NCI-H345 treated with DMSO at 0.1 percent for 48 hours (cell line): ENCODE measurements at regions not wholly inside any gene's neighbourhood (a gene's known extent, or its start where the extent isn't known, plus 50 kb on each side); places are given as distances from the start of the nearest gene placed in this dataset.
"Not testable (repeated sequence)": the region's sequence is repeated elsewhere in the genome, so short reads cannot be mapped to it uniquely, and the experiment has no call there.

Source experiments
- DNase-seq: peaks from one replicate; lab custom pipeline; 2025; ENCODE audit not compliant: unreplicated experiment; lab: John Stamatoyannopoulos, UW

DNA sequence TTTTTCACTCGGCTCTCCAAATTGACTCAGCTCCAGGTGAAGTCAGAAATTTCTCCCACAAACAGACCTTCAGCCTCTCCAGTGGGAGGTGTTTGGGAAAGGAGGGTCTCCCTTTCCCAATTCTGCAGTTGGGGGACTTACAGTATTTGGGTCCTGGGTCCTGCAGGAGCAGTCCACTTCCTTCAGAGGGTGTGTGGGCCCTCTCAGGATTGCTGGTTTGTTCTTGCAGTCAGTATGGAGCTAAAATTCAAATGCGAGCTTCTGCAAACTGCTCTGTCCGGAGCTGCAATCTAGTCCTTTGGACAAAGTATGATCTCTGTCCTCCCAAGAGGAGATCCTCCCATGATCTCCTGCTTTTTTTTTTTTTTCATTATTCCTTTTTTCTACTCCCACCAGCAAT is 87.9 kb upstream of the MSTN start:
- no peak for DNase-seq

DNA sequence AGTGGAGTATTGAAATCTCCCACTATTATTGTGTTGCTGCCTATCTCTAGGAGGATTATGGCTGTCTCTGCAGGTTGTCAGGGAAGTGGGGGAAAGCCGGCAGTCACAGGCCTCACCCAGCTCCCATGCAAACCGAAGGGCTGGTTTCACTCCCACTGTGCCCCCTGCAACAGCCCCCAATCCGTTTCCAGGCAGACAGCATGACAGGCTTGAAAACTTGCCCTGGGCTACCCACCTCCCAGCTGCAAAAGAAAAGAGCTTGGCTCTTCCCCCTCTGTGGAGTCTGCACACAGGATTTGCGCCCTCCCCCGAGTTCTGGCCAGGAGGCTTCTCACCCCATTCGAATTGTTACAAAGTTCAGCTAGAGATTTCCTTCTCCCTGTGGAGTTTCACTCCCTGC is 87.4 kb upstream of the MSTN start:
- DNase-seq: peak; percentile 67

DNA sequence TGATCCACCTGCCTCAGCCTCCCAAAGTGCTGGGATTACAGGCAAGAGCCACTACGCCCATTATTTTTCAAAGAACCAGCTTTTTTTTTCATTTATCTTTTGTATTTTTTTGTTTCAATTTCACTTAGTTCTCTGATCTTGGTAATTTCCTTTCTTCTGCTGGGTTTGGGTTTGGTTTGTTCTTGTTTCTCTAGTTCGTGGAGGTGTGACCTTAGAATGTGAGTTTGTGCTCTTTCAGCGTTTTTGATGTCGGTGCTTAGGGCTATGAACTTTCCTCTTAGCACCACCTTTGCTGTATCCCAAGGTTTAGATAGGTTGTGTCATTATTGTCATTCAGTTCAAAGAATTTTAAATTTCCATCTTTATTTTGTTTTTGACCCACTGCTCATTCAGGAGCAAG is 86.7 kb upstream of the MSTN start:
- no peak for DNase-seq

DNA sequence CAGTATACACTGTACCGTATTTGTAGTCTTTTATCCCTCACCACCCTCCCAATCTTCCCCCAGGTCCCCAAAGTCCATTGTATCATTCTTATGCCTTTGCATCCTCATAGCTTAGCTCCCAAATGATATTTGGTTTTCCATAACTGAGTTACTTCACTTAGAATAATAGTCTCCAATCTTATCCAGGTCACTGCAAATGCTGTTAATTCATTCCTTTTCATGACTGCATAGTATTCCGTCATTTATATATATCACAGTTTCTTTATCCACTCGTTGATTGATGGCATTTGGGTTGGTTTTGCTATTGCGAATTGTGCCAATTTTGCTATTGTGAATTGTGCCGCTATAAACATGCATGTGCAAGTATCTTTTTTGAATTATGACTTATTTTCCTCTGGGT is 83.6 kb upstream of the MSTN start:
- DNase-seq: not testable (repeated sequence)

DNA sequence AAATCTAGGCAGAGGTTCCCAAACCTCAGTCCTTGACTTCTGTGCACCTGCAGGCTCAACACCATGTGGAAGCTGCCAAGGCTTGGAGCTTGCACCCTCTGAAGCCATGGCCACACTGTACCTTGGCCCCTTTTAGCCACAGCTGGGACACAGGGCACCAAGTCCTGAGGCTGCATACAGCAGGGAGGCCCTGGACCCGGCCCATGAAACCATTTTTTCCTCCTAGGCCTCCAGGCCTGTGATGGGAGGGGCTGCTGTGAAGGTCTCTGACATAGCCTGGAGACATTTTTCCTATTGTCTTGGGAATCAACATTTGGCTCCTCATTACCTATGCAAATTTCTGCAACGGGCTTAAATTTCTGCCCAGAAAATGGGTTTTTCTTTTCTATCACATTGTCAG is 77.9 kb upstream of the MSTN start:
- not testable (repeated sequence) for DNase-seq

DNA sequence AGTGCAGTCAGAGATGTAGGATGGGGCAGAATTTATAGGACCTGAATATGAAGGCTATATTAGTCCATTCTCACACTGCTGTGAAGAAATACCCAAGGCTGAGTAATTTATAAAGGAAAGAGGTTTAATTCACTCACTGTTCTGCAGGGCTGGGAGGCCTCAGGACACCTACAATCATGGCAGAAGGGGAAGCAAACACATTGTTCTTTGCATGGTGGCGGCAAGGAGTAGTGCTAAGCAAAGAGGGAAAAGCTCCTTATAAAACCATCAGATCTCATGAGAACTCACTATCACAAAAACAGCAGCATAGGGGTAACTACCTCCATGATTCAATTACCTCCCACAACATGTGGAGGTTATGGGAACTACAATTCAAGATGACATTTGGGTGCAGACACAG is 76.8 kb upstream of the MSTN start:
- no peak for DNase-seq

DNA sequence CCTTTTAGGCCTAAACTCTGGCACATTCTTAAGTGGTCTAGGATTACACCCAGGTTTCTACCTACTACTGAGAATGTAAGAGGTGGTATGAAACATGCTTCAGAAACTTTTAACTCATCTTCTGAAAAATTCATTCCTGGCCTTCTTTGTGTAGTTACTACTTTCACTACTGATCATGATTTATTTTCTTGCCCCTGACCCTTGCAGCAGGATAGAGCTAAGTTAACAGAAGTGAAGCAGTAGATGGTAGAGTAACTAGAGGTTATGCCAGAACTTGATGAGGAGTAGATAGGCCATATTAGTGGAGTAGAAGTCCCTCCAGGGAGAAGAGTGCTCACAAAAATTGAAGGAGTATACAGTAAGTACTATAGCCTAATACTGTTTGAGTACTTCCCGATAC is 75.5 kb upstream of the MSTN start:
- no peak for DNase-seq

DNA sequence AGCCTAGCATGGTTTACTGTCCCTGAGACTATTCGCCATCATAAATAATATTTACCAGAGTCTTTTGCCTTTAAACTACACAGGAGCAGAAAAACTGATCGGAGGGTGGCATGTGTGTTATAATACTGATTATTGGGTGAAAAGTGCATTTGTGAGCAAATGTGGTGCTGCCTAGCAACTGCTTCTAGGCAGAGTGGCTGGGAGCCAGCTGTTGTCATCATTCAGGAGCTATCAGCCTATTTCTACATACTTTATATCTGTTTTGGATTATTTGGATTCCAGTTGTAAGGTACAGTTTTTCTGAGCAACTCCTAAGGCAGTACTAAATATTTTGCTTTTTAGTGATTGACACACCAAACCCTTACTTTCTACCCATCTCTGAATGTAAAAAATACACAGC is 75.0 kb upstream of the MSTN start:
- DNase-seq: no peak

DNA sequence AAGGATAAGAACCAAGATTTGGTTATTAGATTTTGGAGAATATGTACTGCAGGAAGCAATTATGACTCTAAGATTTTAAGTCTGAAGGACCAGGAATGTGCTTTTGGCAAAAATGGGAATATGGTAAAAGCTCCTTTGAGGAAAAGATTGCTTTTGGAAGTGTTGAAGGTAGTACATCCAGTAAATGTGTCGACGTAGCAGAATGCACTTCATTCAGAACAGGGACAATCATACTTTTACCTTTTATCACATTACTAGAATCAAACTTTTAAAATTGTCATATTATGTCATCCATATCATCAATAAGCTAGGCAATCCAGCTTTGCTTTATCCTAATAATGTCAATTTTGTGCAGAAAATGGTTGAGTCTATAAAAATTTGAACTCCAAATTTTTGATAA is 74.3 kb upstream of the MSTN start:
- DNase-seq: no peak

DNA sequence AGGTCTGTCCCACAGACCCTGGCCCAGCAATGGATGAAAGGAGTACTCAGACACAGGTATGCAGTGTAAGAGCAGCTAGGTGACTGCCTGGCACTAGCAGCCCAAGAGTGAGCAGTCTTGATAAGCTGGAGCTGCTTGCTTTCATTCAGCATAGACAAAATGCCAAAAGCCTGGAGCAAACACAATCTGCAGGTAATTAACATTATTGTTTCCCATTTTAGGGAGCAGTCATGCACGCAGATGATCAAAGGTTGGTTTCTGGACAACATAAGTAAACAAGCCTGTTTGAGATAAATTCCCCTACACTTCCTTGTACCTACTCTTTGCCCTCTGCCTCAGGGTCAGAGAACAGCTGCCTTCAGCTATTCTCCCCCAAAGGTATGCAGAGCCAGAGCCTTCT is 73.7 kb upstream of the MSTN start:
- DNase-seq: no peak

DNA sequence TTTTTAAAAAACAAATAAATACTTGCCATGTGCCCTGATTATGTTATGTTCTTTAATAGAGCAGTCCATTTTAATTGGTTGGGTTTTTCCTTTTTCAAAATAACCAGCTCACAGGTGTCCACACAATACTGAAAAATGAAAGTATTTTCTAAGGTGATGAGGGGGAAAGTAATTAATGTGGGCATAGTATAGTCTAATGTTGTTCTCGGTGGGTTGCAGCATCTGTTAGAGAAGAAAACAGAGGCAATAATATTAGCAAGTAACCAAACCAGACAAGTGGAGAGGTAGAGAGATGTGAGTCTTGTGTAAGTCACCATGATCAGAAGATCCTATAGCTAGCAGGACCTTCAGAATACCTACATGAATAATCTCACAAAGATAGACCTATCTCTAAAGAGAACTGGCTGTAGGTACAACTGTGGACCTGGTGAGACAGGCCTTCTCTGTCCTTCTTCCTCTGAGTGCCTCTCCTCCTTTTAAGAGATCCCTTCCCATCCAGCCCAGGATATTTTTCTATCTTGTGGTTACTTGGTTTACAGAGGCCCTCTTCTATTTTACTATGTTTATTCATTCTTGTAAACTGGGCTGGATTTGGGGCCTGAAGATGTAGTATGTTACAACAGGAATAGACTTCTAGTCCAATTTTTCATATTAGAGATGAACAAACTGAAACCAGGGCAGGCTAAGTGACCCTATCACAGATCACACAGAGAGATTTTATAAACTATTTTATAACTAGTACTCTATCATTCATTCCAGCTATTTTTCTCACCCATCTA is 67.1 kb upstream of the MSTN start:
- DNase-seq: no peak

DNA sequence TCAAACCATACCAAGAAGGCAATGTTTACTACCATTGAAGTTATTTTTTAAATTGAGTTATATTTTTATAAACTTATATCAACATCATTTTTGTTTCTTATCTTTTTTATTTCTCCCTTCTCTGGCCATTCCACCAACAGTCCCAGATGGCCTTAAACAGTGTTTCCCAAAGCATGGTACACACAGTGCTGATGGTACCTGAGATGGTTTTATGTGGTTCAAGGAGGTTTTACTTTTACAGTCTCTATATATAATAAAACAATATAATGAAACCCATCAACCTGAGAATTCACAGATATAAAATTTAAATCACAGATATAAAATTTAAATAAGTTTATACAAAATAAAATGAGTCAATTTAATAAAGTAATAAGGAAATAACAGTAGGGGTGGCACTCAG is 65.1 kb upstream of the MSTN start:
- no peak for DNase-seq

DNA sequence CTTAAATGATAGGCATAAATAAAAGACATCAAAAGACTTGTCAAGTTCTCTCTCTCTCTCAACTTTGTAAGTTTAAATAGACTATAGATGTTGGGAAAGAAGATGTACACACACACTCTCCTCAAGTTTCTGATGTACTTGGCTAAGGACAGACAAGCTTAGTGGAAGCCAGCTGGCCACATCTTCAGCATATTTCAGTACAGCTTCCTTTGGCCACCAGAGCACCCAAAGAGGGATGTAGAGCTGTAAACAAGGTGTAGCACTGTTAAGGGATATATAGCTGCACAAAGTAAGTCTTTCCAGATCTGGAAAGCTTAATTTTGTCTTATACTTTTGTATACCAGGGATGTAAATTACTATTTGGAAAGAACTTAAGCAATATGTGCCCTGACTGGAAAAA is 64.3 kb upstream of the MSTN start:
- no peak for DNase-seq

DNA sequence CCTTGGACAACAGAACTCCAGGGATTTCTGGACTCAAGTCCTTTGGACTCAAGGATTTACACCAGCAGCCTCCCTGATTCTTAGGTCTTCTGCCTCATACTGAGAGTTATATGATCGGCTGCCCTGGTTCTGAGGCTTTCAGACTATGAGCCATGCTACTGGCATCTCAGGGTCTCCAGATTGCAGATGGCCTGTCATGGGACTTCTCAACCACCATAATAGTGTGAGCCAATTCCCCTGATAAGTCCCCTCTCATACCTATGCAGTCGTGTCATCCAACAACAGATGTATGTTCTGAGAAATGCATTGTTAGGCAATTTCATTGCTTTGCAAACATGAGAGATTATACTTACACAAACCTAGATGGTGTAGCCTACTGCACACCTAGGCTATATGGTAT is 61.4 kb upstream of the MSTN start:
- no peak for DNase-seq

DNA sequence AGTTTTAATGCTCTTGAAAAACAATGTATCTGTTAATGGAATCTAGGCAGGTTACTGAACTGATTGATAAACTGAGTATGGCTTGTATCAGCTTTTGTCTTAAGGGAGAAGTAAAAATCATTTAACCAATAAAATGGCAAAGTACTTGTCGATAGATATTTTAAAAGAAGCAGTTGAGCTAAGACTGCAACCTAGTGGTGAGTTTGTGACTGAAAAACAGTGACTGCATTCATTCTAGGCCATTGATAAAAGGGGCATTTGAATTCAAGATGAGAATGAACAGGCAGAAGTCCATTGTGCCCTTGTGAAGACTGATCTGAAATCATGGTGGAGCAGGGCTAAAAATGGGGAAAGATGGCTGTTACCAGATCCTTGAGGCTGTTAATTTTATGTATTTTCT is 59.4 kb upstream of the MSTN start:
- DNase-seq: no peak

DNA sequence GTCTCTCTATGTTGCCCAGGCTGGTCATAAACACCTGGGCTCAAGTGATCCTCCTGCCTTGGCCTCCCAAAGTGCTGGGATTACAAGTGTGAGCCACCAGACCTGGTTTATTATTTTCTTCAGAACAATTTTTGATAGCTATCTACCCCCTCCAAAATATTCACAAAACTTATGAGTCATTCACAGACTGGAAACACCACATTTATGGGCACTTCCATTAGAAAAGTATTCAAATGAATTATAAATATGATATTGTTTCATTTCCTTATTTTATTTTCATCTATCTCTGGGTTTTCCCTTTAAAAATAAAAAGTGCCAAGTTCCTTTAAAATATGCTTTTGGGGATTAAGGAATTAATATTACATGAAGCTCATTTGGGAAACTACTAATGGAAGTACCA is 58.8 kb upstream of the MSTN start:
- DNase-seq: no peak

DNA sequence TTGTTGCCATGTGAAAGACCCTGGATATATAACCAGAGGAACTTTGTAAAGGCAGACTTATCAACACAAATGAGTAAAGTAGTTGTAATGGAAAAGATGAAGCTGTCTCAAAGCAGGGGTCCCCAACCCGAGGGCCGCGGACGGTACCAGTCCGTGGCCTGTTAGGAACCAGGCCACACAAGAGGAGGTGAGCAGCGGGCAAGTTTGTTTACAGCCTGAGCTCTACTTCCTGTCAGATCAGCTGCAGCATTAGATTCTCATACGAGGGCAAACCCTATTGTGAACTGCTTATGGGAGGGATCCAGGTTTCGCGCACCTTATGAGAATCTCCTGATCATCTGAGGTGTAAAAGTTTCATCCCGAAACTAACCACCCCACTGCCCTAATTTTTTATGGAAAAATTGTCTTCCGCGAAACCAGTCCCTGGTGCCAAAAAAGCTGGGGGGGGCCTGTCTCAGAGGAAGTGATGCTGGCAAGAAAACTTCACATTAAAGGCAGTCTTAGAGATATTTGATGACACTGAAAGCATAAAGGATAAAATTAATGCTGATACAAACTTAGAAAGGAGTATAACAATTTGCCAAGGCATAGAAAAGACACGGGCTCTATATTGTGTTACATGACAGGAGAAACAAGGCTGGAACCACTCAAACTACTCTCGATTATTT is 57.5 kb upstream of the MSTN start:
- DNase-seq: no peak

DNA sequence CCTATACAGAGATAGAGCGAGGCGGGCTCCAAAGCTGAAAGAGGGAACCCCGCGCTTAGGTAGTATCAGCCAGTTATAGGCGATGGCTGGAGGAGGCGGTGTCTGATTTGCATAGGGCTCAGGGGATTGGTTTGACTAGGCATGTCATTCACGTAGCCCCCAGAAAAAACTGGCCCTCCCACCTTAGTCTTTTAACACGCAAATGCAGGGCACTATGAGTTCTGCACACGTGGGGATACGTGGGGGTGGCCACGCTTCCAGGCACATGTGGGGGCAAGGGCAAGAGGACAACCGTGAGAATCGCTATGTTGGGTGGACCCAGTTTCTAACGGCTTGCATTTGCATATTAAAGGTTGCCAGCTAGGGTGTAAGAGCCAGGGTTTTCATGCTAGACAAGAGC is 56.7 kb upstream of the MSTN start:
- no peak for DNase-seq

DNA sequence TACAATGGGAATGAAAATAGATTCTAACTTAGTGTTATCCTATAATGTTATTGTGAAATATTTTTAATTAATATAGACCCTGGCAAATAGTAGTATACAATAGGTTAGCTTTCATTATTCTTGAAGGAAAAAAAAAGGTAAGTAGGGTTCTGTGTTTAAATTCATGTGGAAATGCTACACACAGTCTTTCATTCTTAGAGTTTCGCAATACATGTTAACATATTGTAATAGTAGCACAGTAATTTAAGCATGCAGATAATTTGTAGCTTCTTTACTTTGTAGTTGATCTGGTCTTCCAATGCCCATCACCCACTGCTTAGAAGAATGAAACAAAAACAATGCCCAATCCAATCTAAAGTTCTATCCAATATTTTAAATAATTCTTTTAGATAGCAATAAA is 54.8 kb upstream of the MSTN start:
- no peak for DNase-seq

DNA sequence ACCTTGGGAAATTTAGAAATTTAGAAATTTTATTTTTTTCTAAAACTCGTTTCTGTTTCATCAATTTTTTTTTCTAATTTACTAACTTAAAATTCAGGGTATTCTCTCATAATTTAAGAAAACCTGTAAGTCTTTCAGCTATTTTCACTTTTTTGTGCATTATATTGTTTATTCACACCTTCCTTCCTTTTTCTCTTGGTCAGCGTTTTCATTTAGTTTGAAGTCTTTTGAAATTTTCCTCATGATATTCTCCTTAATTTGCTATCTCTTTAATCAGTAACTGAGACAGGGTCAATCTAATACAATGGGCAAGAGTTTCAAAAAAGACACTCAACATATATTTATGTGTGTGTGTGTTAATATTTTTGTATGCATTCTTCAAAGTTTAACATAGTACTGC is 50.5 kb upstream of the MSTN start:
- DNase-seq: no peak
